ENCODE measurements at regions not wholly inside any gene's neighbourhood (a gene's known extent, or its start where the extent isn't known, plus 50 kb on each side); places are given as distances from the start of the nearest gene placed in this dataset.

DNA sequence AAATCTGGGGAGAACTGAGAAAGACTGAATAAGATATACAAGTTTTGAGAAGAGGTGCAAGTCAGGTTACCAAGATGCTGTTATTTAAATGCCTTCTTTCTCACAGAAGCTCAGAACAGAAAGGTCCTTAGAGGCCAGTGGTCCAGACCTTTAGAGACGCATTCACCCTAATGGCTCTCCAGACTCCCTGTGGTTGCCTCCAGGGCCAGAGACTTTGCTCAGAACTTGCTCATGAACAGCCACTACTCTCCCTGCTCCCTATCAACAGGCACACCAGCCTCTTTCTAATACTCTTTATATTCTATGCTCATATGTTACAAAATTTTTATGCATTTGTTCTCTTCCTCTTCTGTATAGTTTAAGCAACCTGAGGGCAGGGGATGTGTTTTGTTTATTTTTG lies 349.0 kb upstream of the TNP1 start:
- TF ChIP-seq, protein P1, sequence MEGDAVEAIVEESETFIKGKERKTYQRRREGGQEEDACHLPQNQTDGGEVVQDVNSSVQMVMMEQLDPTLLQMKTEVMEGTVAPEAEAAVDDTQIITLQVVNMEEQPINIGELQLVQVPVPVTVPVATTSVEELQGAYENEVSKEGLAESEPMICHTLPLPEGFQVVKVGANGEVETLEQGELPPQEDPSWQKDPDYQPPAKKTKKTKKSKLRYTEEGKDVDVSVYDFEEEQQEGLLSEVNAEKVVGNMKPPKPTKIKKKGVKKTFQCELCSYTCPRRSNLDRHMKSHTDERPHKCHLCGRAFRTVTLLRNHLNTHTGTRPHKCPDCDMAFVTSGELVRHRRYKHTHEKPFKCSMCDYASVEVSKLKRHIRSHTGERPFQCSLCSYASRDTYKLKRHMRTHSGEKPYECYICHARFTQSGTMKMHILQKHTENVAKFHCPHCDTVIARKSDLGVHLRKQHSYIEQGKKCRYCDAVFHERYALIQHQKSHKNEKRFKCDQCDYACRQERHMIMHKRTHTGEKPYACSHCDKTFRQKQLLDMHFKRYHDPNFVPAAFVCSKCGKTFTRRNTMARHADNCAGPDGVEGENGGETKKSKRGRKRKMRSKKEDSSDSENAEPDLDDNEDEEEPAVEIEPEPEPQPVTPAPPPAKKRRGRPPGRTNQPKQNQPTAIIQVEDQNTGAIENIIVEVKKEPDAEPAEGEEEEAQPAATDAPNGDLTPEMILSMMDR (IDR thresholded peaks at IDR 0.05; ENCODE audit: low read depth, low read length, poor library complexity, severe bottlenecking), result no peak
- no peak for TF ChIP-seq EZH2phosphoT487 (IDR thresholded peaks at IDR 0.05; ENCODE audit: borderline replicate concordance, low read length)

Measured in DOHH2 (cell line).